ENCODE measurements at regions not wholly inside any gene's neighbourhood (a gene's known extent, or its start where the extent isn't known, plus 50 kb on each side); places are given as distances from the start of the nearest gene placed in this dataset.

GRCh38 chr10:94043431-94043990, 49.8 kb downstream of the PLCE1 start:
- H3K27me3 ChIP-seq (ENCODE audit: control insufficient read depth in 1 of 2, insufficient read depth in 2 of 2, low read length in 2 of 2), result no peaks in the 10 kb centered on the region
- H3K36me3 ChIP-seq (ENCODE audit: insufficient read depth, low read length), result no peaks in the 10 kb centered on the region
- H3K4me1 ChIP-seq (ENCODE audit: insufficient read depth, low read length), result no peaks in the 10 kb centered on the region
- no peaks in the 10 kb centered on the region for H3K9me3 ChIP-seq (ENCODE audit: low read length)
- no peak overlapping the region for H3K9ac ChIP-seq (ENCODE audit: low read length)
- no peak overlapping the region for H3K27ac ChIP-seq (ENCODE audit: low read depth, low read length)
- H3K4me3 ChIP-seq (ENCODE audit: low read depth in 1 of 2, low read length in 2 of 2), result no peak overlapping the region

GRCh38 chr10:94046098-94046497, 52.4 kb downstream of the PLCE1 start:
- Histone ChIP-seq H3K9me3 (ENCODE audit: low read length) (no peaks in the 10 kb centered on the region), H3K27ac (ENCODE audit: low read depth, low read length) (no peak overlapping the region), H3K4me1 (ENCODE audit: insufficient read depth, low read length) (no peaks in the 10 kb centered on the region), H3K27me3 (ENCODE audit: control insufficient read depth in 1 of 2, insufficient read depth in 2 of 2, low read length in 2 of 2) (no peaks in the 10 kb centered on the region), H3K9ac (ENCODE audit: low read length) (no peak overlapping the region), H3K36me3 (ENCODE audit: insufficient read depth, low read length) (no peaks in the 10 kb centered on the region), H3K4me3 (ENCODE audit: low read depth in 1 of 2, low read length in 2 of 2) (no peak overlapping the region)

- no peaks in the 10 kb centered on the region for H3K36me3 ChIP-seq (ENCODE audit: insufficient read depth, low read length)
- H3K27ac ChIP-seq (ENCODE audit: low read depth, low read length), result no peak overlapping the region
- no peaks in the 10 kb centered on the region for H3K9me3 ChIP-seq (ENCODE audit: low read length)
- H3K4me3 ChIP-seq (ENCODE audit: low read depth in 1 of 2, low read length in 2 of 2), result no peak overlapping the region
- H3K9ac ChIP-seq (ENCODE audit: low read length), result no peak overlapping the region
- no peaks in the 10 kb centered on the region for H3K27me3 ChIP-seq (ENCODE audit: control insufficient read depth in 1 of 2, insufficient read depth in 2 of 2, low read length in 2 of 2)
- no peaks in the 10 kb centered on the region for H3K4me1 ChIP-seq (ENCODE audit: insufficient read depth, low read length)
Measured at GRCh38 chr10:94047293-94047692, 53.6 kb downstream of the PLCE1 start.

GRCh38 chr10:94049911-94050310, 56.2 kb downstream of the PLCE1 start:
- H3K27me3 ChIP-seq (ENCODE audit: control insufficient read depth in 1 of 2, insufficient read depth in 2 of 2, low read length in 2 of 2), result no peaks in the 10 kb centered on the region
- no peaks in the 10 kb centered on the region for H3K4me1 ChIP-seq (ENCODE audit: insufficient read depth, low read length)
- H3K36me3 ChIP-seq (ENCODE audit: insufficient read depth, low read length), result no peaks in the 10 kb centered on the region
- no peaks in the 10 kb centered on the region for H3K9me3 ChIP-seq (ENCODE audit: low read length)
- H3K27ac ChIP-seq (ENCODE audit: low read depth, low read length), result no peak overlapping the region
- H3K4me3 ChIP-seq (ENCODE audit: low read depth in 1 of 2, low read length in 2 of 2), result no peak overlapping the region
- no peak overlapping the region for H3K9ac ChIP-seq (ENCODE audit: low read length)

- no peaks in the 10 kb centered on the region for H3K27me3 ChIP-seq (ENCODE audit: control insufficient read depth in 1 of 2, insufficient read depth in 2 of 2, low read length in 2 of 2)
- no peaks in the 10 kb centered on the region for H3K4me1 ChIP-seq (ENCODE audit: insufficient read depth, low read length)
- no peaks in the 10 kb centered on the region for H3K36me3 ChIP-seq (ENCODE audit: insufficient read depth, low read length)
- H3K27ac ChIP-seq (ENCODE audit: low read depth, low read length), result no peak overlapping the region
- no peak overlapping the region for H3K4me3 ChIP-seq (ENCODE audit: low read depth in 1 of 2, low read length in 2 of 2)
- H3K9ac ChIP-seq (ENCODE audit: low read length), result no peak overlapping the region
- H3K9me3 ChIP-seq (ENCODE audit: low read length), result no peaks in the 10 kb centered on the region
Measured at GRCh38 chr10:94052281-94052680, 58.5 kb downstream of the PLCE1 start.

- H3K36me3 ChIP-seq (ENCODE audit: insufficient read depth, low read length), result no peaks in the 10 kb centered on the region
- H3K27me3 ChIP-seq (ENCODE audit: control insufficient read depth in 1 of 2, insufficient read depth in 2 of 2, low read length in 2 of 2), result no peaks in the 10 kb centered on the region
- H3K4me3 ChIP-seq (ENCODE audit: low read depth in 1 of 2, low read length in 2 of 2), result no peak overlapping the region
- H3K27ac ChIP-seq (ENCODE audit: low read depth, low read length), result no peak overlapping the region
- H3K9me3 ChIP-seq (ENCODE audit: low read length), result no peaks in the 10 kb centered on the region
- H3K9ac ChIP-seq (ENCODE audit: low read length), result no peak overlapping the region
- H3K4me1 ChIP-seq (ENCODE audit: insufficient read depth, low read length), result no peaks in the 10 kb centered on the region
Measured at GRCh38 chr10:94052866-94053791, 59.4 kb downstream of the PLCE1 start.

- Histone ChIP-seq H3K9ac (ENCODE audit: low read length) (no peak overlapping the region), H3K27ac (ENCODE audit: low read depth, low read length) (no peak overlapping the region), H3K4me1 (ENCODE audit: insufficient read depth, low read length) (no peaks in the 10 kb centered on the region), H3K9me3 (ENCODE audit: low read length) (no peaks in the 10 kb centered on the region), H3K27me3 (ENCODE audit: control insufficient read depth in 1 of 2, insufficient read depth in 2 of 2, low read length in 2 of 2) (no peaks in the 10 kb centered on the region), H3K4me3 (ENCODE audit: low read depth in 1 of 2, low read length in 2 of 2) (no peak overlapping the region), H3K36me3 (ENCODE audit: insufficient read depth, low read length) (no peaks in the 10 kb centered on the region)
Measured at GRCh38 chr10:94059178-94059883, 65.6 kb downstream of the PLCE1 start.

GRCh38 chr10:94061026-94061425, 67.3 kb downstream of the PLCE1 start:
- no peaks in the 10 kb centered on the region for H3K9me3 ChIP-seq (ENCODE audit: low read length)
- no peaks in the 10 kb centered on the region for H3K36me3 ChIP-seq (ENCODE audit: insufficient read depth, low read length)
- H3K27me3 ChIP-seq (ENCODE audit: control insufficient read depth in 1 of 2, insufficient read depth in 2 of 2, low read length in 2 of 2), result no peaks in the 10 kb centered on the region
- H3K9ac ChIP-seq (ENCODE audit: low read length), result no peak overlapping the region
- H3K4me1 ChIP-seq (ENCODE audit: insufficient read depth, low read length), result no peaks in the 10 kb centered on the region
- H3K4me3 ChIP-seq (ENCODE audit: low read depth in 1 of 2, low read length in 2 of 2), result no peak overlapping the region
- H3K27ac ChIP-seq (ENCODE audit: low read depth, low read length), result no peak overlapping the region

- Histone ChIP-seq H3K4me3 (ENCODE audit: low read depth in 1 of 2, low read length in 2 of 2) (no peak overlapping the region), H3K36me3 (ENCODE audit: insufficient read depth, low read length) (no peaks in the 10 kb centered on the region), H3K4me1 (ENCODE audit: insufficient read depth, low read length) (no peaks in the 10 kb centered on the region), H3K27ac (ENCODE audit: low read depth, low read length) (no peak overlapping the region), H3K9me3 (ENCODE audit: low read length) (no peaks in the 10 kb centered on the region), H3K27me3 (ENCODE audit: control insufficient read depth in 1 of 2, insufficient read depth in 2 of 2, low read length in 2 of 2) (no peaks in the 10 kb centered on the region), H3K9ac (ENCODE audit: low read length) (no peak overlapping the region)
Measured at GRCh38 chr10:94062611-94063010, 68.9 kb downstream of the PLCE1 start.

- no peak overlapping the region for H3K4me3 ChIP-seq (ENCODE audit: low read depth in 1 of 2, low read length in 2 of 2)
Measured at GRCh38 chr10:94065362-94065761, 71.6 kb downstream of the PLCE1 start.

GRCh38 chr10:94065787-94066186, 72.1 kb downstream of the PLCE1 start:
- Histone ChIP-seq H3K27me3 (ENCODE audit: control insufficient read depth in 1 of 2, insufficient read depth in 2 of 2, low read length in 2 of 2) (no peaks in the 10 kb centered on the region), H3K4me3 (ENCODE audit: low read depth in 1 of 2, low read length in 2 of 2) (no peak overlapping the region), H3K9me3 (ENCODE audit: low read length) (no peaks in the 10 kb centered on the region), H3K4me1 (ENCODE audit: insufficient read depth, low read length) (no peaks in the 10 kb centered on the region), H3K27ac (ENCODE audit: low read depth, low read length) (no peak overlapping the region), H3K9ac (ENCODE audit: low read length) (no peak overlapping the region), H3K36me3 (ENCODE audit: insufficient read depth, low read length) (no peaks in the 10 kb centered on the region)

More at GRCh38 chr10:94065362-94065761, 71.6 kb downstream of the PLCE1 start:
- H3K4me1 ChIP-seq (ENCODE audit: insufficient read depth, low read length), result no peaks in the 10 kb centered on the region
- no peaks in the 10 kb centered on the region for H3K36me3 ChIP-seq (ENCODE audit: insufficient read depth, low read length)
- H3K9me3 ChIP-seq (ENCODE audit: low read length), result no peaks in the 10 kb centered on the region
- no peaks in the 10 kb centered on the region for H3K27me3 ChIP-seq (ENCODE audit: control insufficient read depth in 1 of 2, insufficient read depth in 2 of 2, low read length in 2 of 2)
- H3K9ac ChIP-seq (ENCODE audit: low read length), result no peak overlapping the region
- H3K27ac ChIP-seq (ENCODE audit: low read depth, low read length), result no peak overlapping the region

Data from muscle layer of colon (tissue), 2 donors.